ENCODE measurements at regions not wholly inside any gene's neighbourhood (a gene's known extent, or its start where the extent isn't known, plus 50 kb on each side); places are given as distances from the start of the nearest gene placed in this dataset.
"Not testable (repeated sequence)": the region's sequence is repeated elsewhere in the genome, so short reads cannot be mapped to it uniquely, and the experiment has no call there.

DNA sequence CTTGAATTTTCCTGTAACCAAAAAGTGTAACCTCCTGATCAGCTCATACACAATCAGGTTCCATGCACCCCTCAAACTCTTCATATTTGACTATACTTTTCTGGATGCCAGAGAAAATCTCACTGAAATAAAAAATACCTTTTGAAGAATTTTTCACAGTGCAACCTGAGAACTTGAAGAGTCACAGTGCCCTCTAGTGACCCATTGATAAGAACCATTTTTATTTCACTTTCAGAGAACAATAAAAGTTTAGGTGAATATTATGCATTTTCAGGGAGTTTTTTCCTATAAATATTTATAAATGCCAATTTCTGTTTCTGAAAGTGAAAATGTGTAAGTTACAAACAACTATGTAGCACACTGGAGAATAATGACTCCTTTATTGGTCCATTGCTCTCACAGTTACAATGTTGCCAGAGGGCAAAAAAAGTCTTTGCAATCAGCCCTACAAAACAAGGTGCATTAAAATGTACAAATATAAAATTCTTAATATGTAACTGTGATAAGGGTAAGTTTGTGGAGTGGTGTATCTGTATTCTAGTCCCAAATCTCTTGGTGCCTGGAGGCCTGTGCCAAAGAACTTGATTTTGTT is 153.6 kb upstream of the INTU start:
- no peak overlapping the region for H3K4me3 ChIP-seq
- H3K4me1 ChIP-seq: no peaks in the 10 kb centered on the region
- no peaks in the 10 kb centered on the region for H3K9me3 ChIP-seq (replicated peaks)
- H3K36me3 ChIP-seq: no peaks in the 10 kb centered on the region
- DNase-seq: peak in 1 of 2 experiments; percentile 60
- H3K27me3 ChIP-seq: no peaks in the 10 kb centered on the region
- H3K27ac ChIP-seq: no peak overlapping the region

GRCh38 chr4:127482049-127482448 is 150.7 kb upstream of the INTU start:
- no peak for DNase-seq
- no peak overlapping the region for H3K4me3 ChIP-seq
- H3K36me3 ChIP-seq: no peaks in the 10 kb centered on the region
- H3K27ac ChIP-seq: no peak overlapping the region
- H3K4me1 ChIP-seq: no peaks in the 10 kb centered on the region
- H3K27me3 ChIP-seq: no peaks in the 10 kb centered on the region
- no peaks in the 10 kb centered on the region for H3K9me3 ChIP-seq (replicated peaks)

- Histone ChIP-seq H3K27ac (no peak overlapping the region), H3K9me3 (replicated peaks) (no peaks in the 10 kb centered on the region), H3K4me3 (no peak overlapping the region), H3K27me3 (no peaks in the 10 kb centered on the region), H3K36me3 (no peaks in the 10 kb centered on the region), H3K4me1 (no peaks in the 10 kb centered on the region)
- no peak for DNase-seq
These were observed 148.6 kb upstream of the INTU start for GRCh38 chr4:127484117-127484516.

GRCh38 chr4:127486248-127486647 is 146.5 kb upstream of the INTU start:
- no peak overlapping the region for H3K27ac ChIP-seq

GRCh38 chr4:127491571-127491970 is 141.2 kb upstream of the INTU start:
- Histone ChIP-seq H3K9me3 (replicated peaks) (no peaks in the 10 kb centered on the region), H3K4me1 (no peaks in the 10 kb centered on the region), H3K27ac (no peak overlapping the region), H3K27me3 (no peaks in the 10 kb centered on the region), H3K4me3 (no peak overlapping the region), H3K36me3 (no peaks in the 10 kb centered on the region)
- DNase-seq: no peak

More at GRCh38 chr4:127486248-127486647, 146.5 kb upstream of the INTU start:
- no peaks in the 10 kb centered on the region for H3K27me3 ChIP-seq
- H3K36me3 ChIP-seq: no peaks in the 10 kb centered on the region
- no peak for DNase-seq
- H3K4me3 ChIP-seq: no peak overlapping the region
- no peaks in the 10 kb centered on the region for H3K4me1 ChIP-seq
- H3K9me3 ChIP-seq (replicated peaks): no peaks in the 10 kb centered on the region

DNA sequence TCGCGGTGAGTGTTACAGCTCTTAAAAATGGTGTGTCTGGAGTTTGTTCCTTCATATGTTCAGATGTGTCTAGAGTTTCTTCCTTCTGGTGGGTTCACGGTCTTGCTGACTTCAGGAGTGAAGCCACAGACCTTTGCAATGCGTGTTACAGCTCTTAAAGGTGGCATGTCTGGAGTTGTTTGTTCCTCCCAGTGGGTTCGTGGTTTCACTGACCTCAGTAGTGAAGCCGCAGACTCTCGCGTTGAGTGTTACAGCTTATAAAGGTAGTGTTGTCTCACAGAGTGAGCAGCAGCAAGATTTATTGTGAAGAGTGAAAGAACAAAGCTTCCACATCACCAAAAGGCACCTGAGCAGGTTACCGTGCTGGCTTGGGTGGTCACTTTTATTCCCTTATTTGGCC is 135.9 kb upstream of the INTU start:
- H3K27me3 ChIP-seq; H3K9me3 ChIP-seq (replicated peaks); H3K27ac ChIP-seq; H3K4me1 ChIP-seq; H3K4me3 ChIP-seq; DNase-seq; H3K36me3 ChIP-seq: not testable (repeated sequence)

DNA sequence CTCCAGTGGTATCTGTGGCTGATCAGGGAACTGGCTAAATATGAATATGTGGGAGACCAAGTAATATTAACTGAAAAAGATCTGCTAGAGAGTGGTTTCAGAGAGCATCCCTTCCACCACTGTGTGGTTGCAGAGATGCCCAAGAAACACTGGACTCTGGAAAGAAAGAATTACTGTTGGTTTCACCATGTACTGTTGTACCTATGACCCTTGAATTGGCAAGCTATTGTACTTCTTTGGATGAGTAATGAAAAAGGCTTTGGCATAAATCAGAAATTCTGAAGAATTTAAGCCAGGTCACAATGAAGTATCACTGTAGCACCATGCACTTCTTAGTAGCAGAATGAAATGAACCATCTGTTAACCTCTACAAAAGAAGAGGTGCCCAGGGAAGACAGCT is 134.4 kb upstream of the INTU start:
- Histone ChIP-seq H3K4me3 (no peak overlapping the region), H3K9me3 (replicated peaks) (no peaks in the 10 kb centered on the region), H3K4me1 (no peaks in the 10 kb centered on the region), H3K27ac (no peak overlapping the region), H3K27me3 (no peaks in the 10 kb centered on the region), H3K36me3 (no peaks in the 10 kb centered on the region)
- DNase-seq: no peak

DNA sequence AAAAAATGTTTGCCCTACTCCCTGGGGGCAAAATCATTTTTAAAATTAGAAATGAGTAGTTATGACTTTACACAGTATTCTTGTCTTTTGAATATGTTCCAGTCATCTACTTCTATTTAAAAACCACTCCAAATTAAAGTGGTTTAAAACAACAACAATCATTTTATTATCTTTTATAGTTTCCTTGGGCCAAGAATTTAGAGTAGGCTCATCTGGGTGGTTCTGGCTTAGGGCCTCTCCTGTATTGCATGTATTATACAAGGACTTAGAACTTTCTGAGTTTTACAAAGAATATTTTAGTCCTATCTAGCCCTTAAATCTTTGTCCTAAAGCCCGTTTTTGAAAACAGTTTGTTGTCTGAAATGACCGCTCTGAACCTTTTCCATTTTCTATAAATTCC is 132.5 kb upstream of the INTU start:
- H3K4me1 ChIP-seq: no peaks in the 10 kb centered on the region
- H3K9me3 ChIP-seq (replicated peaks): no peaks in the 10 kb centered on the region
- no peaks in the 10 kb centered on the region for H3K36me3 ChIP-seq
- no peaks in the 10 kb centered on the region for H3K27me3 ChIP-seq
- DNase-seq: no peak
- H3K27ac ChIP-seq: no peak overlapping the region
- H3K4me3 ChIP-seq: no peak overlapping the region

DNA sequence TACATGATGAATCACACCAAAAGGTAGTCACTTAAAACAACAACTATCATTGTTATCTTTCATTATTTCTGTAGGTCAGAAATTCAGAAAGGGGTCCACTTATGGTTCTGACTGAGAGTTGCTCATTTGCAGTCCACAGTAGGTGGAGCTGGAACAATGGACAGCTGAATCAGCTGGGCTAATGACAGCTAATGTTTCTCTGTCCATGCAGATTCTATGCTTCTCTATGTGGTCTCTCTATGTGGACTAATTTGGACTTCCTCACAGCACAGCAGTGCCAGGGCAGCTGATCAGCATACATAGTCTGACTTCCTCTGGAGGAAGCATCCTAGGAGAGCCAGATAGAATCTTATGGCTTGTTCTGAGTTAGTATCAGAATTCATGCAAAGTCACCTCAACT is 131.7 kb upstream of the INTU start:
- Histone ChIP-seq H3K4me1 (no peaks in the 10 kb centered on the region), H3K4me3 (no peak overlapping the region), H3K27me3 (no peaks in the 10 kb centered on the region), H3K27ac (no peak overlapping the region), H3K36me3 (no peaks in the 10 kb centered on the region), H3K9me3 (replicated peaks) (no peaks in the 10 kb centered on the region)
- no peak for DNase-seq

DNA sequence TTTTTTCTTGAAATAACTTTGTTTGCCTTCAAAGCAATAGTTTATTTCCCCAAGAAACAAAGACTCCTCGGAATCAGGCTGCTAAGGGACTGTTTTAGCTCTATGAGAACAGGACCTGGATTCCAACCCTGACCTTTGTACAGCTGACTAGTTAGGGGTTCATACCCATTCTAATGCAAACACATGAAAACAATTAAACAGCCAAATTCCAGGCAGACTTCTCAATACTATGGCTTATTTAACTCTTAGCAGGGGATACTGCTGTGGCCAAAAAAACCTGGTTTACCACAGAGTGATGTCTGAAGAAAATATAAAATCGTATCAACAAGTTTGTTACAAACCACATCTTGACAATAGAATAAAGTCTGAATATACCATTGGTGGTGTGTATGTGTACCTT is 129.6 kb upstream of the INTU start:
- Histone ChIP-seq H3K36me3 (no peaks in the 10 kb centered on the region), H3K4me3 (no peak overlapping the region), H3K27ac (no peak overlapping the region), H3K9me3 (replicated peaks) (no peaks in the 10 kb centered on the region), H3K4me1 (no peaks in the 10 kb centered on the region), H3K27me3 (no peaks in the 10 kb centered on the region)
- DNase-seq: no peak

DNA sequence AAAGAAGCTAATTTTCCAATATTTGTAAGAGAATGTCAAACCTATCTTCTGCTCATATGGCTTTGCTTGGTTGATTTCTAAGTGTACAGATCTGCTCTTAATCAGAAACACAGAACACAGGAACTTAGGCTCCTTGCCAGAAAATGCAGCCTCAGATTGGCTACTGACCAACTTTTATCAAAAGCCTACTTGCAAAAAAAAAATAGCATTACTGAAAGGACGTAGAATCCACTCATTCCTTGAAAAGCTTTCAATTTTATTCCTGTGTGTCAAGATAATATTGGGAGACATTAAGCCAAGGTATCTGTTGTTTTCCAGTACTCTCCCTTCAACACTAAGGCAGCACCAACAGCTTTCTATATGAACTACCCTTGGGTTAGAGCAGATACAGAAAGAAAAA is 127.6 kb upstream of the INTU start:
- Histone ChIP-seq H3K27ac (no peak overlapping the region), H3K4me3 (no peak overlapping the region), H3K27me3 (no peaks in the 10 kb centered on the region), H3K9me3 (replicated peaks) (no peaks in the 10 kb centered on the region), H3K4me1 (no peaks in the 10 kb centered on the region), H3K36me3 (no peaks in the 10 kb centered on the region)
- DNase-seq: peak in 1 of 2 experiments; percentile 23

GRCh38 chr4:127506283-127506682 is 126.5 kb upstream of the INTU start:
- DNase-seq: peak; percentile 6 to 21
- Histone ChIP-seq H3K4me3 (no peak overlapping the region), H3K9me3 (replicated peaks) (no peaks in the 10 kb centered on the region), H3K36me3 (no peaks in the 10 kb centered on the region), H3K27ac (no peak overlapping the region), H3K27me3 (no peaks in the 10 kb centered on the region), H3K4me1 (no peaks in the 10 kb centered on the region)

DNA sequence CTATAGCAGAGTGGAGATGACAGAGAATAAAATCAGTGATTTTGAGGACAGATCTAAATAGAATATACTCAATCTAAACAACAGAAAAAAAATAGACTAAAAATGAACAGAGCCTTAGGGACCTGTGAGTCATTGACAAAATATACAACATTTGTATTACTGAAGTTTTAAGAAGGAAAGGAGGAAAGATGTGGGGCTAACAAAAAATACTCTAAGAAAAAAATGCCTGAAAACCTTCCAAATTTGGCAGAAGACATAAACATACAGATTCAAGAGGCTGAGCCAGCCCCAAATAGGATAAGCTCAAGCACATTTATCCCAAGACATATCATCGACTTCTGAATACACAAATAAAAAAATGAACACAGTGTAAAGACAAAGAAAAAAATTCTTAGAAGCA is 123.6 kb upstream of the INTU start:
- no peaks in the 10 kb centered on the region for H3K36me3 ChIP-seq
- no peak overlapping the region for H3K27ac ChIP-seq
- no peaks in the 10 kb centered on the region for H3K4me1 ChIP-seq
- H3K4me3 ChIP-seq: no peak overlapping the region
- H3K9me3 ChIP-seq (replicated peaks): no peaks in the 10 kb centered on the region
- H3K27me3 ChIP-seq: no peaks in the 10 kb centered on the region
- DNase-seq: no peak

DNA sequence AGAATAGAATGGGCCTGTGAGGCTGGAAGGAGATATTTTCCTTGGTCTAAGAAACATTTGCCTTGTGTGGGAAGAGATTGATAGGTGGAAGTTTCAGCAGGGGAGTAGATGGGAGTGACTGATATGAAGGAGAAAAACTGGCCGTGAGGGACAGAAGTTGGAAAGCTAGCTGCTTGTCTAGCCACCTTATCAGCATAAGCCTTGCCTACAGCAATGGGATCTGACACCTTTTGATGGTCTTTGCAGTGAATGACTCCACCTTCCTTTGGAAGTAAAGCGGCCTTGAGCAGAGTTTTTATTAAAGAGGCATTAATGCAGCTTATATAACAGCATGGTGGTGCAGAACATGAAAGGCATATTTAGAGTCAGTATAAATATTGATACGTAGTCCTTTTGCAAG is 120.1 kb upstream of the INTU start:
- not testable (repeated sequence) for H3K9me3 ChIP-seq (replicated peaks); H3K4me3 ChIP-seq; H3K36me3 ChIP-seq; H3K27ac ChIP-seq; H3K4me1 ChIP-seq; DNase-seq; H3K27me3 ChIP-seq

DNA sequence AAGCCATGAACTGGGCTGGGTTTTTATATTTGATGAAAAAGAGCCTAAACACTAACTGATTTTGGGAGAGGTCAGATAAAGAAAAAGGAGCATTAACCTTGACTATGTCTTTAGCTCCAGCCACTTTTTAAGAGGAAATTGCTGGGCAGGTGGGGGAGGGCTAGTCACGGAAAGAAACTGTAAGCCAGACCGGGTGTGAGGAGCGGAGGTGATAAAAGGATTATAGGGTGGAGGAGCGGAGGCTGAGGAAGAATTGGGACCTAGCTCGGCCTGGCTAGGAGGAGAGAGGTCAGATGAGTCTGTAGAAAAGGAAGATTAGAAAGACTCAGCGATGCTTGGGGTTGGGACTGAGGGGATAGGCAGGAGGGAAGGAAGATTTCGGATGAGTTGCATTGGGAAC is 117.5 kb upstream of the INTU start:
- not testable (repeated sequence) for H3K4me1 ChIP-seq; DNase-seq; H3K4me3 ChIP-seq; H3K9me3 ChIP-seq (replicated peaks); H3K27ac ChIP-seq; H3K36me3 ChIP-seq; H3K27me3 ChIP-seq

- Histone ChIP-seq H3K4me1 (no peaks in the 10 kb centered on the region), H3K27me3 (no peaks in the 10 kb centered on the region), H3K9me3 (replicated peaks) (no peaks in the 10 kb centered on the region), H3K27ac (no peak overlapping the region), H3K4me3 (no peak overlapping the region), H3K36me3 (no peaks in the 10 kb centered on the region)
- no peak for DNase-seq
These were observed 114.7 kb upstream of the INTU start for GRCh38 chr4:127518046-127518445.

All from SJCRH30 (cell line).